RWPE2 (cell line): ENCODE measurements at regions not wholly inside any gene's neighbourhood (a gene's known extent, or its start where the extent isn't known, plus 50 kb on each side); places are given as distances from the start of the nearest gene placed in this dataset.

Experiments
- ATAC-seq: fragments of 200-7000 bp; cut with Tn5 transposase; 3 replicates; pipeline ENCODE4 v1.9.1; 2021; ENCODE audit warnings: low read depth
- DNase-seq: peaks from one replicate; pipeline ENCODE4 v3.0.0-alpha.2; 2020; ENCODE audit warnings: low spot score
- H3K27ac ChIP-seq: fragments of 450-650 bp; 2 replicates; pipeline ENCODE4 v1.5.1; 2017; ENCODE audit warnings: mild to moderate bottlenecking; ENCODE audit not compliant: poor library complexity, severe bottlenecking
- H3K27me3 ChIP-seq: fragments of 250-450 bp; sonication (Bioruptor Pico); 2 replicates; pipeline ENCODE4 v1.5.1; 2021; ENCODE audit warnings: mild to moderate bottlenecking, moderate library complexity; ENCODE audit not compliant: insufficient read depth, poor library complexity, severe bottlenecking
- H3K36me3 ChIP-seq: fragments of 250-450 bp; sonication (Bioruptor Pico); 2 replicates; pipeline ENCODE4 v1.5.1; 2020; ENCODE audit warnings: low read depth, mild to moderate bottlenecking, moderate library complexity
- H3K4me1 ChIP-seq: fragments of 250-450 bp; sonication (Bioruptor Pico); 2 replicates; pipeline ENCODE4 v1.5.1; 2021; ENCODE audit warnings: mild to moderate bottlenecking, moderate library complexity; ENCODE audit not compliant: insufficient read depth, poor library complexity, severe bottlenecking
- H3K4me3 ChIP-seq: fragments of 250-450 bp; sonication (Bioruptor Pico); 2 replicates; pipeline ENCODE4 v1.5.1; 2021; ENCODE audit warnings: mild to moderate bottlenecking, moderate library complexity; ENCODE audit not compliant: severe bottlenecking
- H3K9me3 ChIP-seq: fragments of 250-450 bp; sonication (Bioruptor Pico); 2 replicates; pipeline ENCODE4 v1.5.1; 2021; ENCODE audit warnings: mild to moderate bottlenecking, moderate library complexity; ENCODE audit not compliant: severe bottlenecking
- TF ChIP-seq, protein P1 (sequence below): fragments of 450-650 bp; IDR thresholded peaks from one replicate; pipeline ENCODE4 v1.5.1; 2017; ENCODE audit warnings: mild to moderate bottlenecking, moderate library complexity; ENCODE audit not compliant: poor library complexity, severe bottlenecking

DNA sequence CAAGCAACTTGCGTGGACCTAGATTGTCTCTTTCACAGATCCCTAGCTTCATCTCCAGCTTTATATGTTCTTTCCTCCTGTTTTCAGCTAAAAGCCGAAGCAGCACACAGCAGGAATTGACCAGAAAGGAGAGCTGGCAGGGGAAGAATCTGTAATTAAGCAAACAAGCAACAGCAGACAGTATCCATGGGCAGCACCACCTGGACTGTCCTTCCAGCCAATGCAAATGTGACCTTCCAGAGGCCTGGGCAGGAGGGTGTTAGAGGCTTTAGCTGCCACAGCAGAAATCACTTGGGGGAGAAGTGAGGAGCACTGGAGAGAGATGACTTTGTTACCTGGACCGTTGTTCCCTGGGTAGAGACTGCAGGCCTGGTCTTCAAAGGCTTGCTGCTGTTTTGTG lies 427.6 kb upstream of the GOT2 start:
- TF ChIP-seq, protein P1, sequence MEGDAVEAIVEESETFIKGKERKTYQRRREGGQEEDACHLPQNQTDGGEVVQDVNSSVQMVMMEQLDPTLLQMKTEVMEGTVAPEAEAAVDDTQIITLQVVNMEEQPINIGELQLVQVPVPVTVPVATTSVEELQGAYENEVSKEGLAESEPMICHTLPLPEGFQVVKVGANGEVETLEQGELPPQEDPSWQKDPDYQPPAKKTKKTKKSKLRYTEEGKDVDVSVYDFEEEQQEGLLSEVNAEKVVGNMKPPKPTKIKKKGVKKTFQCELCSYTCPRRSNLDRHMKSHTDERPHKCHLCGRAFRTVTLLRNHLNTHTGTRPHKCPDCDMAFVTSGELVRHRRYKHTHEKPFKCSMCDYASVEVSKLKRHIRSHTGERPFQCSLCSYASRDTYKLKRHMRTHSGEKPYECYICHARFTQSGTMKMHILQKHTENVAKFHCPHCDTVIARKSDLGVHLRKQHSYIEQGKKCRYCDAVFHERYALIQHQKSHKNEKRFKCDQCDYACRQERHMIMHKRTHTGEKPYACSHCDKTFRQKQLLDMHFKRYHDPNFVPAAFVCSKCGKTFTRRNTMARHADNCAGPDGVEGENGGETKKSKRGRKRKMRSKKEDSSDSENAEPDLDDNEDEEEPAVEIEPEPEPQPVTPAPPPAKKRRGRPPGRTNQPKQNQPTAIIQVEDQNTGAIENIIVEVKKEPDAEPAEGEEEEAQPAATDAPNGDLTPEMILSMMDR, result no peak
- no peak overlapping the region for H3K4me3 ChIP-seq
- H3K27me3 ChIP-seq, result peaks cover 9% of the 10 kb centered on the region
- no peak for ATAC-seq
- H3K4me1 ChIP-seq, result no peaks in the 10 kb centered on the region
- H3K27ac ChIP-seq, result no peak overlapping the region
- H3K9me3 ChIP-seq, result no peaks in the 10 kb centered on the region
- no peaks in the 10 kb centered on the region for H3K36me3 ChIP-seq
- DNase-seq, result no peak

DNA sequence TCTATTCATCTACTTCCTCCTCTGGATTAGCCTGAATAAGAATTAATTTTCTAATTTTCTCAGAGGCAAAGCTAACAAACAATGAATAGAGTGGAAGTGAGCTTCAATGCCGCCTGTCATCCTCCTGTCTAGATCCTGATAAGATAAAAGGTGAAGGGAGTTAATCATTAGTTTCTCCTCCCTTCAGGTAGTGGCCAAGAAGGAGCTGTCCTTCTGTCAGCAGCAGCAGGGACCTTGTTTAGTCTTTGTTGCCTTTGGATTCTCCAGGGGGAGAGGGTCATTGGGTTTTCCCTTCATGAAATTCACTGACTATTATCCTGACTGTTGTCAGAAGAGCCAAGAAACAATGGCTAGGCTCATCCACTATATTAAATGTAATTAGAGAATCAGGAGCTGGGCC lies 420.2 kb upstream of the GOT2 start:
- Histone ChIP-seq H3K9me3 (no peaks in the 10 kb centered on the region), H3K4me1 (no peaks in the 10 kb centered on the region), H3K27ac (no peak overlapping the region), H3K4me3 (no peak overlapping the region), H3K27me3 (peaks cover 6% of the 10 kb centered on the region), H3K36me3 (no peaks in the 10 kb centered on the region)
- ATAC-seq (no peak), DNase-seq (no peak)
- TF ChIP-seq, protein P1, result no peak

DNA sequence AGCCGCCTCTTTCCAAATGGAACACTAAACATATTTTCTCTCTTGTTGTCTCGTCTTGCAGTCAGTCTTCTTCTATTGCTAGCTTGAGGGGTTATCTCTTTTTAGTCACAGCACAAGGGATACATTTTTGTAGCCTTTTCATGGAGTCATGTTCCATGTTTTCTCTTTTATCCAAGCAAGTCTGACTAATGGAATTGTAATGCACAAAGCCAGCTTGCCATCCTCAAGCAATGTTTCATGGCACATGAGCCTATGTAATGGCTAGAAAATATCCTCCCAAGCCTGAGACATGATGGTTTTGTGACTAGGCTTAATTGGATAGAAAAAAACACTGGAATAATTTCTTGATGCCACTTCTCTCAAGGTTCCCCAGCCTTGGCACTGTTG lies 414.6 kb upstream of the GOT2 start:
- H3K27me3 ChIP-seq, result peaks cover 3% of the 10 kb centered on the region
- no peaks in the 10 kb centered on the region for H3K9me3 ChIP-seq
- ATAC-seq (no peak), DNase-seq (no peak)
- TF ChIP-seq, protein P1, result no peak
- H3K36me3 ChIP-seq, result no peaks in the 10 kb centered on the region
- no peak overlapping the region for H3K4me3 ChIP-seq
- H3K4me1 ChIP-seq, result no peaks in the 10 kb centered on the region
- no peak overlapping the region for H3K27ac ChIP-seq

DNA sequence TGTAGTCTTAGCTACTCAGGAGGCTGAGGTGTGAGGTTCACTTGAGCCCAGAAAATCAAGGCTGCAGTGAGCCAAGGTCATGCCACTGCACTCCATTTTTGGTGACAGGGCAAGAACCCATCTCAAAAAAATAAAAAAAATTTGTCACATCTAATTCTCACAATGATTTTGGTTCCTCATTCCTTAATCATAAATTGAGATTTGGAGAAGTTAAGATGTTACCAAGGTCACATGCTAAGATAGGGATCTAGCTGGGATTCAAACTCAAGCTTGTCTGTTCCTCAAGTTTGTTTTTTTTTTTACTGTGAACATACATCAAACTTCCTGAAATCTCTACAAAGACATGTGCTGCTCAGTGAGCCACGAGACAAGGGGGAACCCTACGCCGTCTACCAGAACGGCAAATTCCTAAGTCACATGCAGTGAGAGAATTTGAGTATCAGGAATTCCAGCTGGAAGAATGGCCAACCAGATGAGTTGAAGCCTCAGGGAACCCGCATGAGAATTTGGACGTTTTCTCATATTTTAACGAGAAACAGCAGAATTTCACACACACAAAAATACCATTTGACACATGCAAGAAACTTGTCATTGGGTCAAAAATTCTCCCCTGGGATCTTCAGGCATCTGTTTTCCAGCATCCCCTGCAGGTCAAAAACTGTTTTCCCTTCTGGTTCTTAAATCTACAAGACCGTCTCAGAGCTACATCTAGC lies 414.1 kb upstream of the GOT2 start:
- Histone ChIP-seq H3K27ac (no peak overlapping the region), H3K27me3 (peaks cover 5% of the 10 kb centered on the region), H3K4me3 (no peak overlapping the region), H3K36me3 (no peaks in the 10 kb centered on the region), H3K4me1 (no peaks in the 10 kb centered on the region), H3K9me3 (no peaks in the 10 kb centered on the region)
- TF ChIP-seq, protein P1, result no peak
- DNase-seq (no peak), ATAC-seq (no peak)

DNA sequence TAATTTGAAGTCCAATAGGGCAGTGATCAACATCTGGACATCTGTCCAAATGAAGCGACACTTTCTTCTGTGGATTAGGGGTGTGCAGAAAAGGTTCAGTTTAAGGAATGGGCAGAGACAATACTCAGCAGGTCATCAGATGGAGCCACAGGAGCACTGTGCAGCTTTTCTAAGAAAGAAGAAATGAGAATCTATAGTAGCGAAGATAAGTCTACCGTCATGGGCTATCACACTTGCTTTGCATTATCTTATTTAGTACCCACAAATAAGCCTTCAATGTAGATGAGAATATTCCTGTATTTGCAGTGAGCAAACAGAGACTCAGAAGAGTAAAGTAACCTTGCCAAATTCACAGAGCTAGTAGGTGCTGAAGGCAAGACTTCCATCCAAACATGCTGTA lies 412.0 kb upstream of the GOT2 start:
- no peak for ATAC-seq
- TF ChIP-seq, protein P1, result no peak

More for the DNA sequence above, 412.0 kb upstream of the GOT2 start:
- Histone ChIP-seq H3K27ac (no peak overlapping the region), H3K9me3 (no peaks in the 10 kb centered on the region), H3K4me3 (no peak overlapping the region), H3K27me3 (peaks cover 5% of the 10 kb centered on the region), H3K36me3 (no peaks in the 10 kb centered on the region), H3K4me1 (no peaks in the 10 kb centered on the region)
- no peak for DNase-seq
